IPS DF 4.7 (cell line): ENCODE measurements at regions not wholly inside any gene's neighbourhood (a gene's known extent, or its start where the extent isn't known, plus 50 kb on each side); places are given as distances from the start of the nearest gene placed in this dataset.

ENCODE experiments used
- DNase-seq: peaks from one replicate; pipeline ENCODE4 v3.0.0-alpha.2; 2013; ENCODE audit warnings: low spot score; ENCODE audit errors: extremely low read depth

DNA sequence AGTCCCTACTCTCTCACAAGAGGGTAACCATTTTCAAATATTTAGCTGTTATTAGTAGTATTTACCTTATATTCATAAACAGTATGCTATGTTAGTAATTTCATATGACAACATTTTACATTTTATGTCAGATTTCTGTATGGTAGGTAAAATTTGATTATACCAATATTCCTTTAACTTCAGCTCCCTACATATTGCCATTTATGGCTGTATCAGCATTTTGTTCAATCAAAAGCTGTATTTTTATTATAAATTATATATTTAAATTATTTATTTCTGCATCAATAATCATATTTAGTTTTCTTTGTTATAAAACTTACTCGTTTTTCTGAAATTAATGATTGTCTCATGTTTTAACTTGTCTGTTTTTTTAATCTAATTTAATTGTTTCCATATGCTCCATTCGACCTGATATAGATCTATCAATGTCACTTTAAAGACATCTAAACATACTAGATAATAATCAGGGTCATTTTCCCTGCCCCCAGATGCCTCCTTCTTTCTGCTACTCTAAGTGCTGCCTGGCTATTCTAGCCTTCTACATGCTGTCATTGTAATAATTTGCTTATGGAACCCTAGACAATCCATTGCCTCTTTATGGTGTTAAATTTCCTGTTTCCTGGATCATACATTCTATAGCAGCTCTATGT, 1976.7 kb upstream of the ADGRL3 start:
- DNase-seq = no peak

GRCh38 chr4:59238212-59238611, 1961.9 kb upstream of the ADGRL3 start:
- no peak for DNase-seq

DNA sequence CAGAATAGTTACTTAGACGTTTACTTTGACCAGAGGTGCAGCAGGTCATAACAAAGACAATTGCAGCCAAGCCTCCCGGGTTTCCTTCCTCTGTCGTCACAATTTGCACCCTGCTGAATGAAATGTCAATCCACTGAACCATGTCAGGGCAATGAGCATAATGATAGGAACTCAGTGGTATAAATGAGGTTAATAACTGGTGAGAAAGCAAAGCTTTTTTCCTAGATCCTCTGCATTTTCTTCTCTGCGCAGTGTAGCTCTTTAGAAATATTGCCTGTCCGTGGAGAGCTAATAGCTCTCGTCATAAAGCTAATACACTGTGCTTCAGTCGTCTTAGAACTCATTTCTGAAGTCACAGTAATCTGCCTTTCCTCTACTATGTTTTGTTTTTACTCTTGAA, 1960.1 kb upstream of the ADGRL3 start:
- no peak for DNase-seq

GRCh38 chr4:59243038-59243437, 1957.1 kb upstream of the ADGRL3 start:
- no peak for DNase-seq

DNA sequence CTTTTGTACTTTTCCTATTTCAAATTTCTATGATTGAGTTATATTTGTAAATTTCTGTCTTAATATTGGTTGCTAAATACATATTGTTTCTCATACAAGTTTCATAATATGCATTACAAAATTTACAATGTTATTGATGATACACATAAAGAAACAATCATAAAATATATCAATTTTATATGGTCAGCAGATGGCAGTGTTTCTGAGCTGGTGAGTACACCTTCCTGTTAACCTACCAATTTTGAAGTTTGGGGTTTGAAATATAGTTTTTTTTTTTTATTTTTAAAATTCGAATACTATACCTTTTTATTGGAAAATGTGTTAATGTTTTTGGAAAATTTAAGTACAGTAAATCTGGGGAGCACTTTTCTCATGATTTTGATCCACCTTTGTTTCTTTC, 1953.1 kb upstream of the ADGRL3 start:
- DNase-seq = no peak

DNA sequence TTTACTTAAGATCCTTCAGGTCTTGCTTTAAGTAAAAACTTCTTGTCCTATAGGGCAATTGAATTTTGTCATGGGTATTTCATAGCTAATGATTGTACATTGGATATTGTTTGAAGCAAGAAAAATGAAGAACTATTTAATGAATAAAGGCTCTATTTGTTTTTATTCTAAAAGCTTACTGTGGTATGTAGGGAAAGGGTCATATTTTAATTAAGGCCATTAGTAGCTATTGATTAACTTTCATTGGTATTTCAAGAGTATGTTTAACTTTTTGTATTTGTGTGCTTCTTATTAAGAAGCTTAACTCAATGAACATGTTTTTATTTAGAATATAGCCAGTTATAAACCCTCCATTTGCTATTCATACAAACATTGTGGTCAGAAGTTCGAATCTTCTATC, 1951.8 kb upstream of the ADGRL3 start:
- no peak for DNase-seq

GRCh38 chr4:59249110-59249509, 1951.0 kb upstream of the ADGRL3 start:
- DNase-seq = no peak

DNA sequence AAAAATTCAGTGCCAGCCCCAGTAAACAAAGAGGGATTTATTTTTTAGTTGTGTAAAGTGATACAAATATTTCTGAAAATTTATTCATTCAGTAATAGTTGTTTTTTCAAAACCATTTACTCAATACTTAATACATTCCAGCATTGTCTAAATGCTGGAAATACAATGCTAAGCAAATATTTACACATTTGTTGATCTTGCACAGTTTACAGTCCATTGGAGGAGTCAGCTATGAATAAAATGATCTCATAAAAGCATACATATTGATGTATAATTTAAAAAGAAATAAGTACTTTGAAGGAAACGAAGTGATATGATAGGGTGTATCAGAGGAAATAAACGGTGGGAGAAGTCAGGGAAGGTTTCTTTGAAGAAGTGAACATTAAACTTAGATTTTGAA, 1942.1 kb upstream of the ADGRL3 start:
- DNase-seq = no peak

DNA sequence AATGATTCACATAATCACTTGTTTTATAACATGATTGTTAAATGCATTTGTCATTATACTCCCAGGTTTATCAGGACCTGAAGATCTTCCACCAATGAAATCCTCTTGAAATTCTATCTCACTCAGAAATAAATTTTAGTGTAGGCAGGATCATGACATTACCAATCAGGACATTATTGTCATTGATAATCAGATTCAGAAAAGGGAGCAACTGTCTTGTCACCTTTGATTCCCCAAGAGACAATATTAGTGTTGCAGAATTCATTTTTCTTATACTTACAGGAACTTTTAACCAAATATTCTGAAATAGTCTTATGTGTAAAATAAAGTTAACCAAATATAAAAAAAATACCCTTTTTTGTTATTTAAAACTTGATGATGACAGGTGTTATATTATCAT, 1892.5 kb upstream of the ADGRL3 start:
- DNase-seq = no peak

- DNase-seq = no peak
Measured at GRCh38 chr4:59314637-59315036, 1885.5 kb upstream of the ADGRL3 start.

- no peak for DNase-seq
Measured at GRCh38 chr4:59339631-59340030, 1860.5 kb upstream of the ADGRL3 start.

DNA sequence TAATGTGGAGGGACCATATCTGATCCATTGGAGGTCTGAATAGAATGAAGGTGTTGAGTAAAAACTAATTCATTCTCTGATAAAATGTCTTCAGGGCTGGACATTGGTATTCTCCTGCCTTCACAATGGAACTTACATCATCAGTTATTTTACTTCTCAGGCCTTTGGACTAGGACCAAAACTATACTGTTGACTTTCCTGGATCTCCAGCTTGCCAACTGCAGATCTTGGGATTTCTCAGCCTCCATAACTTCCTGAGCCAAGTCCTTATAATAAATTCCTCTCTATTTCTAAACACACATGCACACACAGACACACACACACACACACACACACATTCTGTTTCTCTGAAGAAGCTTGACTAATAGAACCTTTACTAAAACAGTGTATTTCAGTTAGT, 1858.6 kb upstream of the ADGRL3 start:
- DNase-seq = no peak

GRCh38 chr4:59348949-59349348, 1851.2 kb upstream of the ADGRL3 start:
- DNase-seq = no peak

- DNase-seq = no peak
Measured at GRCh38 chr4:59369229-59369628, 1830.9 kb upstream of the ADGRL3 start.

- DNase-seq = no peak
Measured at GRCh38 chr4:59374416-59374815, 1825.7 kb upstream of the ADGRL3 start.

DNA sequence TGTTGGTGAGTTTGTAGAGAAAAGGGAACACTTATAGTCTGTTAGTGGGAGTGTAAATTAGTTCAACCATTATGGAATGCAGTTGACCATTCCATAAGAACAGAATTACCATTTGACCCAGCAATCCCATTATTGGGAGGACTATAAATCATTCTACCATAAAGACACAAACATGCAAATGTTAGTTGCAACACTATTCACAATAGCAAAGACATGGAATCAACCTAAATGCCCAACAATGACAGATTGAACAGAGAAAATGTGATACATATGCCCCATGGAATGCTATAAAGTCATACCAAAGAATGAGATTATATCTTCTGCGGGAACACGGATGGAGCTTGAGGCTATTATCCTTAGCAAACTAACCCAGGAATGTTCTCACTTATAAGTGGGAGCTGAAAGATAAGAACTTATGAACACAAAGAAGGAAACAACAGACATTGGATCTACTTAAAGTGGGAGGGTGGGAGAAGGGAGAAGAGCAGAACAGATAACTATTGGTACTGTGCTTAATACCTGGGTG, 1819.2 kb upstream of the ADGRL3 start:
- no peak for DNase-seq

GRCh38 chr4:59381591-59381990, 1818.5 kb upstream of the ADGRL3 start:
- DNase-seq = no peak

GRCh38 chr4:59387759-59388758, 1812.1 kb upstream of the ADGRL3 start:
- DNase-seq = no peak

GRCh38 chr4:59393780-59394179, 1806.3 kb upstream of the ADGRL3 start:
- DNase-seq = no peak

DNA sequence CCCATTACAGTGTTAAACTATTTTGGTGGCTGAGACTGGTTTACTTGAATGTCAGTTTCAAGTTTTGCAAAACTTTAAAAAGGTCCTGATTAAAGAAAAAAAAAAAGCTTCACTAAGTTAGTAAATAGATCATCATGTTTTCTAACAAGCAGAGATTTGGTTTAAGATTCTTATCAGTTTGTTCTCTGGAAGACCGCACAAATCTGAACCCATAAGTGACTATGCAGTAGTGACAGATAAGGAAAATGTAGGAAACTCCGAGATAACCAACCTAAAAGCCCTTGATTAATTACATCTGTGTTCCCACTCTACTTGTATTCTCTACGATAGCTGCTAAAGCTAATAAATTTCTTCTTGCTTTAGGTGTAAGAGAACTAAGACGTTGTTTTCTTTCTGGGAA, 1799.8 kb upstream of the ADGRL3 start:
- no peak for DNase-seq

GRCh38 chr4:59409647-59410046, 1790.5 kb upstream of the ADGRL3 start:
- no peak for DNase-seq

DNA sequence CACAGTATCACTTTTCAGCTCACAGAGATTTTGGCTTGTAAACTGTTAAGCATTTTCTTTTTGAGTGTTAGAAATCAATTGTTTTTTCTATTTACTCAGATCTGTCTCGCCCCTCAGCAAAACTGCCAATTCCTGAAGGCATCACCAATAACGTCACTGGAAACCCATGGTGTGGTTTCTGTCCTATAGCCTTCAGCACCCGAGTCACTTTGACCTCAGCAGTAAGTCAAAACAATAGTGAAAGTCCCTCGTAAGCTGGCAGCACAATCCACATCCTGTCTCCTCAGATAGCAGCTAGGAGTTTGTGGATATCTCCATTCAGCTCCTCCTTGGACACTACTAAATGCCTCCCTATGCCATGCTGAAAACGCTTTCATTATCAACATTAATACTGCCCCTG, 1787.4 kb upstream of the ADGRL3 start:
- no peak for DNase-seq
